ENCODE measurements at regions not wholly inside any gene's neighbourhood (a gene's known extent, or its start where the extent isn't known, plus 50 kb on each side); places are given as distances from the start of the nearest gene placed in this dataset.

DNA sequence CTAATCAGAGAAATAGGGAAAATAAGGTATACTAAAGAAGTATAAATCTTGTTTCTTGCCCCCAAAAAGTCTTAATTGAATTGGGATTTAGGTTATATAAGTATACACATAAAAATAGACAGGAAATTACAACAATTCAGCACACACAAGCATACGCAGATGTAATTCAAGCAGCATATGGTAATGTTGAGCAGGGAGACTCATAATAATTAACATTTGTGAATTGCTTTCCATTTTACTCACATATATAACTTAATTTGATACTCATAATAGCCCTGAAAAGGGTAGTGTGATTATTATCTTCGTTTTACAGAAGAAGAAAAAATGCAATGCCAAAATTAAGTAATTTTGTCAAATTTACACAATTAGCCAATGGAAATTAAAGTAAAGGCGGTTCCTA lies 313.5 kb upstream of the ECI2 start:
- TF ChIP-seq, protein P1, sequence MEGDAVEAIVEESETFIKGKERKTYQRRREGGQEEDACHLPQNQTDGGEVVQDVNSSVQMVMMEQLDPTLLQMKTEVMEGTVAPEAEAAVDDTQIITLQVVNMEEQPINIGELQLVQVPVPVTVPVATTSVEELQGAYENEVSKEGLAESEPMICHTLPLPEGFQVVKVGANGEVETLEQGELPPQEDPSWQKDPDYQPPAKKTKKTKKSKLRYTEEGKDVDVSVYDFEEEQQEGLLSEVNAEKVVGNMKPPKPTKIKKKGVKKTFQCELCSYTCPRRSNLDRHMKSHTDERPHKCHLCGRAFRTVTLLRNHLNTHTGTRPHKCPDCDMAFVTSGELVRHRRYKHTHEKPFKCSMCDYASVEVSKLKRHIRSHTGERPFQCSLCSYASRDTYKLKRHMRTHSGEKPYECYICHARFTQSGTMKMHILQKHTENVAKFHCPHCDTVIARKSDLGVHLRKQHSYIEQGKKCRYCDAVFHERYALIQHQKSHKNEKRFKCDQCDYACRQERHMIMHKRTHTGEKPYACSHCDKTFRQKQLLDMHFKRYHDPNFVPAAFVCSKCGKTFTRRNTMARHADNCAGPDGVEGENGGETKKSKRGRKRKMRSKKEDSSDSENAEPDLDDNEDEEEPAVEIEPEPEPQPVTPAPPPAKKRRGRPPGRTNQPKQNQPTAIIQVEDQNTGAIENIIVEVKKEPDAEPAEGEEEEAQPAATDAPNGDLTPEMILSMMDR (conservative IDR thresholded peaks at IDR 0.05), result no peak
- Histone ChIP-seq H3K27me3 (ENCODE audit: control insufficient read depth, insufficient read depth, low read length, poor library complexity, severe bottlenecking) (no peaks in the 10 kb centered on the region), H3K27ac (ENCODE audit: low read depth, low read length) (no peak overlapping the region), H3K9me3 (ENCODE audit: control insufficient read depth, low read length) (peaks cover 16% of the 10 kb centered on the region), H3K9ac (ENCODE audit: extremely low read depth, low read length, poor library complexity, severe bottlenecking) (no peak overlapping the region), H3K4me3 (ENCODE audit: low read length) (no peak overlapping the region), H3K4me1 (ENCODE audit: control insufficient read depth, insufficient read depth, low read length) (no peaks in the 10 kb centered on the region), H3K36me3 (ENCODE audit: control insufficient read depth, insufficient read depth, low read length) (no peaks in the 10 kb centered on the region)
- no peak overlapping the region for H3K4me3 Mint-ChIP-seq
- no peaks in the 10 kb centered on the region for H3K36me3 Mint-ChIP-seq (ENCODE audit: low read depth)
- H3K4me1 Mint-ChIP-seq, result no peaks in the 10 kb centered on the region
- WGBS, 2 experiments (ENCODE audit: insufficient coverage in 1 of 2, insufficient read length in 1 of 2), result 90% methylated on average over 2 of the region's 3 CpGs; no CpG with 5 or more reads in 1 of the 2 experiments
- no peak for DNase-seq
- peaks cover 13% of the 10 kb centered on the region for H3K9me3 Mint-ChIP-seq
- no peaks in the 10 kb centered on the region for H3K27me3 Mint-ChIP-seq (ENCODE audit: insufficient read depth)
- H3K27ac Mint-ChIP-seq, result no peak overlapping the region

DNA sequence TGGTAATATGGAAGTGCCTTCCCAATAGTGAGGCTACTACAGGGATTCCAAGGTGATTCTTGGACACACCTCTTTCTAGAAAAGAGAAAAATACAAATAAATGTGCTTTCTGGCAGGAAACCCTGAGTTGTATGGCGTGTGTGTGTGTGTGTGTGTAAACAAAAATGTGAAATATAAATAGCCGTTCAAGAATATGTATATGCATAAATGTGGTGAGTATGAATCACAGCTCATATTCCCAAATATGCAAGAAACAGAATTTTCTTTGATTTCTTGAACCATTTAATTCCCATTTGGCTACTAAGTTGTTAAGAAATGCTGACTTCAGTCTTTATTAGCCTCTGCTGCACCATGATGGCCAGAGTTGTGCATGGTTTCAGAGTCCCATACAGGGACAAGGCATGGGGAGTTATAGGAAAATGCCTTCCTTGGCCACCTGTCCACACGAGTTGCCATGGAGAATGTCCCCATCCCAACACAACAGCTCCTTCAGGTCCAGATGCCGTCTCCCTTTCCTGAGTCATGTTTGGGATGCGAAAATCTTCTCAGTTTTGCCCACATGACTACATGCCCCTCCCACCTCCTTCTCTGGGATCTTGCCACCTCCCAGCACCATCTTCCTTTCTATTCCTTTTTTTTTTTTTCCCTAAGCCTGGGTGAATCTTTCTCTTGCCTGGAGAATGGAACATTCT lies 312.4 kb upstream of the ECI2 start:
- Histone ChIP-seq H3K27me3 (ENCODE audit: control insufficient read depth, insufficient read depth, low read length, poor library complexity, severe bottlenecking) (no peaks in the 10 kb centered on the region), H3K4me1 (ENCODE audit: control insufficient read depth, insufficient read depth, low read length) (no peaks in the 10 kb centered on the region), H3K9ac (ENCODE audit: extremely low read depth, low read length, poor library complexity, severe bottlenecking) (no peak overlapping the region), H3K9me3 (ENCODE audit: control insufficient read depth, low read length) (peaks cover 16% of the 10 kb centered on the region), H3K4me3 (ENCODE audit: low read length) (no peak overlapping the region), H3K36me3 (ENCODE audit: control insufficient read depth, insufficient read depth, low read length) (no peaks in the 10 kb centered on the region), H3K27ac (ENCODE audit: low read depth, low read length) (no peak overlapping the region)
- TF ChIP-seq, protein P1 (conservative IDR thresholded peaks at IDR 0.05), result no peak
- Mint-ChIP-seq H3K27me3 (ENCODE audit: insufficient read depth) (no peaks in the 10 kb centered on the region), H3K36me3 (ENCODE audit: low read depth) (no peaks in the 10 kb centered on the region), H3K27ac (no peak overlapping the region), H3K9me3 (peaks cover 13% of the 10 kb centered on the region), H3K4me1 (no peaks in the 10 kb centered on the region), H3K4me3 (no peak overlapping the region)
- DNase-seq, result no peak
- 93 to 96% methylated on average over 3 to 4 of the region's 5 CpGs for WGBS, 2 experiments (ENCODE audit: insufficient coverage in 1 of 2, insufficient read length in 1 of 2)

GRCh38 chr6:4446982-4447381 lies 311.6 kb upstream of the ECI2 start:
- Mint-ChIP-seq H3K4me3 (no peak overlapping the region), H3K9me3 (peaks cover 9% of the 10 kb centered on the region), H3K27ac (no peak overlapping the region), H3K36me3 (ENCODE audit: low read depth) (no peaks in the 10 kb centered on the region), H3K27me3 (ENCODE audit: insufficient read depth) (no peaks in the 10 kb centered on the region), H3K4me1 (no peaks in the 10 kb centered on the region)
- Histone ChIP-seq H3K27me3 (ENCODE audit: control insufficient read depth, insufficient read depth, low read length, poor library complexity, severe bottlenecking) (no peaks in the 10 kb centered on the region), H3K9ac (ENCODE audit: extremely low read depth, low read length, poor library complexity, severe bottlenecking) (no peak overlapping the region), H3K4me1 (ENCODE audit: control insufficient read depth, insufficient read depth, low read length) (no peaks in the 10 kb centered on the region), H3K9me3 (ENCODE audit: control insufficient read depth, low read length) (peaks cover 8% of the 10 kb centered on the region), H3K27ac (ENCODE audit: low read depth, low read length) (no peak overlapping the region), H3K4me3 (ENCODE audit: low read length) (no peak overlapping the region), H3K36me3 (ENCODE audit: control insufficient read depth, insufficient read depth, low read length) (no peaks in the 10 kb centered on the region)
- 90 to 95% methylated on average over 6 to 8 of the region's 8 CpGs for WGBS, 2 experiments (ENCODE audit: insufficient coverage in 1 of 2, insufficient read length in 1 of 2)
- TF ChIP-seq, protein P1 (conservative IDR thresholded peaks at IDR 0.05), result no peak
- no peak for DNase-seq

Measured in endodermal cell (in vitro differentiated cells).